Stimulated activated CD4-positive, alpha-beta T cell treated with anti-CD3 and anti-CD28 coated beads, Interleukin-15, amount 100 ng/mL, for 24 hours (primary cell): ENCODE measurements at regions not wholly inside any gene's neighbourhood (a gene's known extent, or its start where the extent isn't known, plus 50 kb on each side); places are given as distances from the start of the nearest gene placed in this dataset.

Experiments used
- DNase-seq: peaks from one replicate; pipeline ENCODE4 v3.0.0-alpha.2; 2020

- no peak for DNase-seq
Observed at GRCh38 chr14:53601409-53601808, 355.2 kb downstream of the BMP4 start.

GRCh38 chr14:53599221-53599945, 357.2 kb downstream of the BMP4 start:
- no peak for DNase-seq

GRCh38 chr14:53596853-53597525, 359.6 kb downstream of the BMP4 start:
- no peak for DNase-seq

- no peak for DNase-seq
Observed at GRCh38 chr14:53591816-53592215, 364.8 kb downstream of the BMP4 start.

- DNase-seq, result no peak
Observed at GRCh38 chr14:53581504-53581903, 375.1 kb downstream of the BMP4 start.

GRCh38 chr14:53571641-53572328, 384.8 kb downstream of the BMP4 start:
- DNase-seq, result no peak

- no peak for DNase-seq
Observed at GRCh38 chr14:53570411-53571387, 385.9 kb downstream of the BMP4 start.

- no peak for DNase-seq
Observed at GRCh38 chr14:53569446-53569845, 387.2 kb downstream of the BMP4 start.

- DNase-seq, result no peak
Observed at GRCh38 chr14:53567236-53567780, 389.3 kb downstream of the BMP4 start.

GRCh38 chr14:53564870-53565269, 391.8 kb downstream of the BMP4 start:
- DNase-seq, result no peak

- DNase-seq, result no peak
Observed at GRCh38 chr14:53563628-53564027, 393.0 kb downstream of the BMP4 start.

GRCh38 chr14:53553221-53553620, 400.1 kb upstream of the DDHD1 start:
- DNase-seq, result no peak

- DNase-seq, result no peak
Observed at GRCh38 chr14:53551862-53552261, 398.7 kb upstream of the DDHD1 start.

- DNase-seq, result no peak
Observed at GRCh38 chr14:53550776-53551175, 397.7 kb upstream of the DDHD1 start.

GRCh38 chr14:53549956-53550355, 396.8 kb upstream of the DDHD1 start:
- DNase-seq, result no peak

GRCh38 chr14:53547593-53547992, 394.5 kb upstream of the DDHD1 start:
- no peak for DNase-seq

GRCh38 chr14:53545217-53545616, 392.1 kb upstream of the DDHD1 start:
- DNase-seq, result no peak

GRCh38 chr14:53542732-53543131, 389.6 kb upstream of the DDHD1 start:
- no peak for DNase-seq

GRCh38 chr14:53541411-53541810, 388.3 kb upstream of the DDHD1 start:
- no peak for DNase-seq

GRCh38 chr14:53539489-53540126, 386.5 kb upstream of the DDHD1 start:
- peak; percentile 70 for DNase-seq

GRCh38 chr14:53538316-53538881, 385.3 kb upstream of the DDHD1 start:
- no peak for DNase-seq
